OCI-LY7 (cell line): ENCODE measurements at regions not wholly inside any gene's neighbourhood (a gene's known extent, or its start where the extent isn't known, plus 50 kb on each side); places are given as distances from the start of the nearest gene placed in this dataset.

ENCODE experiments used
- CTCF ChIP-seq: fragments of 200-600 bp; sonication (generic); conservative IDR thresholded peaks from 2 replicates; pipeline ENCODE4 v1.5.1; 2014; ENCODE audit warnings: mild to moderate bottlenecking, antibody characterized with exemption, low read length, moderate library complexity, mixed read lengths
- EZH2phosphoT487 ChIP-seq: fragments of 200-600 bp; sonication (generic); IDR thresholded peaks from 2 replicates; pipeline ENCODE4 v1.6.1; 2018; ENCODE audit warnings: low read depth, borderline replicate concordance, mild to moderate bottlenecking, mixed run types, antibody characterized with exemption, low read length, moderate library complexity, mixed read lengths

GRCh38 chr1:62370594-62370993 lies 51.4 kb upstream of the KANK4 start:
- no peak for TF ChIP-seq CTCF
- TF ChIP-seq EZH2phosphoT487: no peak
